ENCODE measurements at regions not wholly inside any gene's neighbourhood (a gene's known extent, or its start where the extent isn't known, plus 50 kb on each side); places are given as distances from the start of the nearest gene placed in this dataset.
"Not testable (repeated sequence)": the region's sequence is repeated elsewhere in the genome, so short reads cannot be mapped to it uniquely, and the experiment has no call there.

GRCh38 chr5:120327180-120327579, 136.9 kb upstream of the PRR16 start:
- no peaks in the 10 kb centered on the region for H3K9me3 ChIP-seq
- no peak overlapping the region for H3K4me3 ChIP-seq
- no peaks in the 10 kb centered on the region for H3K36me3 ChIP-seq
- intact Hi-C loops (cut with DNase I): loop anchor here (10.0 kb wide), 1 partner anchor 272 kb away; no protein-coding TSS in a partner anchor
- H3K27ac ChIP-seq: no peak overlapping the region
- H3K4me1 ChIP-seq: no peaks in the 10 kb centered on the region
- H3K27me3 ChIP-seq: no peaks in the 10 kb centered on the region
- TF ChIP-seq CTCF (IDR thresholded peaks at IDR 0.05): peak in 1 of 3 experiments; percentile 28
- no peak for DNase-seq (ENCODE audit: low spot score in 2 of 2)

- no peak overlapping the region for H3K4me3 ChIP-seq
- no peak for DNase-seq (ENCODE audit: low spot score in 2 of 2)
- no peaks in the 10 kb centered on the region for H3K9me3 ChIP-seq
- intact Hi-C loops (cut with DNase I): loop anchor here (10.0 kb wide), 1 partner anchor 274 kb away; no protein-coding TSS in a partner anchor
- H3K36me3 ChIP-seq: no peaks in the 10 kb centered on the region
- no peaks in the 10 kb centered on the region for H3K27me3 ChIP-seq
- no peak overlapping the region for H3K27ac ChIP-seq
- H3K4me1 ChIP-seq: no peaks in the 10 kb centered on the region
- TF ChIP-seq CTCF (IDR thresholded peaks at IDR 0.05): no peak
Measured at GRCh38 chr5:120329095-120329494, 135.0 kb upstream of the PRR16 start.

- Histone ChIP-seq H3K9me3 (no peaks in the 10 kb centered on the region), H3K4me1 (no peaks in the 10 kb centered on the region), H3K4me3 (no peak overlapping the region), H3K27me3 (no peaks in the 10 kb centered on the region), H3K36me3 (no peaks in the 10 kb centered on the region), H3K27ac (no peak overlapping the region)
- DNase-seq (ENCODE audit: low spot score in 2 of 2): no peak
- intact Hi-C loops (cut with DNase I): no loop called here
- no peak for TF ChIP-seq CTCF (IDR thresholded peaks at IDR 0.05)
Measured at GRCh38 chr5:120330558-120330957, 133.5 kb upstream of the PRR16 start.

- no peaks in the 10 kb centered on the region for H3K4me1 ChIP-seq
- H3K27ac ChIP-seq: no peak overlapping the region
- H3K9me3 ChIP-seq: no peaks in the 10 kb centered on the region
- no peak overlapping the region for H3K4me3 ChIP-seq
- H3K36me3 ChIP-seq: no peaks in the 10 kb centered on the region
- intact Hi-C loops (cut with DNase I): no loop called here
- no peaks in the 10 kb centered on the region for H3K27me3 ChIP-seq
- no peak for DNase-seq (ENCODE audit: low spot score in 2 of 2)
- TF ChIP-seq CTCF (IDR thresholded peaks at IDR 0.05): no peak
Measured at GRCh38 chr5:120344181-120344580, 119.9 kb upstream of the PRR16 start.

- Histone ChIP-seq H3K36me3 (no peaks in the 10 kb centered on the region), H3K27ac (no peak overlapping the region), H3K27me3 (no peaks in the 10 kb centered on the region), H3K4me3 (no peak overlapping the region), H3K4me1 (no peaks in the 10 kb centered on the region), H3K9me3 (no peaks in the 10 kb centered on the region)
- no peak for DNase-seq (ENCODE audit: low spot score in 2 of 2)
- TF ChIP-seq CTCF (IDR thresholded peaks at IDR 0.05): no peak
- intact Hi-C loops (cut with DNase I): no loop called here
Measured at GRCh38 chr5:120345947-120346346, 118.2 kb upstream of the PRR16 start.

GRCh38 chr5:120351071-120351470, 113.0 kb upstream of the PRR16 start:
- H3K4me1 ChIP-seq; H3K27ac ChIP-seq; DNase-seq (ENCODE audit: low spot score in 2 of 2); H3K36me3 ChIP-seq; H3K9me3 ChIP-seq; H3K4me3 ChIP-seq; H3K27me3 ChIP-seq; intact Hi-C loops (cut with DNase I): not testable (repeated sequence)
